Suprapubic skin (tissue), 3 donors: ENCODE measurements at regions not wholly inside any gene's neighbourhood (a gene's known extent, or its start where the extent isn't known, plus 50 kb on each side); places are given as distances from the start of the nearest gene placed in this dataset.

Source experiments
- EP300 ChIP-seq: sonication (generic); formaldehyde crosslinking; IDR thresholded peaks from one replicate; pipeline ENCODE4 v1.6.1; 2017; ENCODE audit warnings: antibody characterized with exemption
- POLR2A ChIP-seq, 2 donors: fragments of 450-650 bp; IDR thresholded peaks; one replicate each; pipeline ENCODE4 v1.6.1; 2017; ENCODE audit warnings: antibody characterized with exemption in 2 of 2, mild to moderate bottlenecking in 2 of 2, moderate library complexity in 2 of 2
- TF ChIP-seq, protein P1 (sequence below), 2 donors: fragments of 200-600 bp in 1 of 2; fragments of 450-650 bp in 1 of 2; sonication (generic) in 1 of 2; IDR thresholded peaks; one replicate each; pipeline ENCODE4 v1.5.1; 2016 to 2019; ENCODE audit warnings: antibody characterized with exemption in 2 of 2, mild to moderate bottlenecking in 1 of 2, moderate library complexity in 1 of 2

DNA sequence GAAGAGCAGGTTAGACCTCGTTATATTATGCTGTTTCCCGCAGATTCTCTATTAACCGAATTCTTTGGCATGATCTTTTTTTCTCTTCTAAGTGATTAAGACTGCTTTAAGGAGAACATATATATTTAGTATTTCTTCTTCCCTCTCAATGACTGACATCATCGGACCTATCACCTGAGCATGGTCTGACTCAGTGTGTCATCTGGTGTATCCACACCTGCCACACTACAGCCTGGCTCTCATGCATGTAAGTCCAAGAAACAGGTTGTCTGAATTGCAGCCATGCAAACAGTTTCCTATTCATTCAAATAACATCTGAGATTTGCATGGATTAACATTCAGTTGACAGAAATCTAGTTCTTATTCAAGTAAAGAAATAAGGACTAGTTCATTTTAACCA, 55.1 kb upstream of the CWC22 start:
- TF ChIP-seq, protein P1, sequence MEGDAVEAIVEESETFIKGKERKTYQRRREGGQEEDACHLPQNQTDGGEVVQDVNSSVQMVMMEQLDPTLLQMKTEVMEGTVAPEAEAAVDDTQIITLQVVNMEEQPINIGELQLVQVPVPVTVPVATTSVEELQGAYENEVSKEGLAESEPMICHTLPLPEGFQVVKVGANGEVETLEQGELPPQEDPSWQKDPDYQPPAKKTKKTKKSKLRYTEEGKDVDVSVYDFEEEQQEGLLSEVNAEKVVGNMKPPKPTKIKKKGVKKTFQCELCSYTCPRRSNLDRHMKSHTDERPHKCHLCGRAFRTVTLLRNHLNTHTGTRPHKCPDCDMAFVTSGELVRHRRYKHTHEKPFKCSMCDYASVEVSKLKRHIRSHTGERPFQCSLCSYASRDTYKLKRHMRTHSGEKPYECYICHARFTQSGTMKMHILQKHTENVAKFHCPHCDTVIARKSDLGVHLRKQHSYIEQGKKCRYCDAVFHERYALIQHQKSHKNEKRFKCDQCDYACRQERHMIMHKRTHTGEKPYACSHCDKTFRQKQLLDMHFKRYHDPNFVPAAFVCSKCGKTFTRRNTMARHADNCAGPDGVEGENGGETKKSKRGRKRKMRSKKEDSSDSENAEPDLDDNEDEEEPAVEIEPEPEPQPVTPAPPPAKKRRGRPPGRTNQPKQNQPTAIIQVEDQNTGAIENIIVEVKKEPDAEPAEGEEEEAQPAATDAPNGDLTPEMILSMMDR (IDR thresholded peaks at IDR 0.05) = no peak
- no peak for TF ChIP-seq EP300
- TF ChIP-seq POLR2A (IDR thresholded peaks at IDR 0.05) = no peak
